HG03521 (cell line): ENCODE measurements at regions not wholly inside any gene's neighbourhood (a gene's known extent, or its start where the extent isn't known, plus 50 kb on each side); places are given as distances from the start of the nearest gene placed in this dataset.
"Not testable (repeated sequence)": the region's sequence is repeated elsewhere in the genome, so short reads cannot be mapped to it uniquely, and the experiment has no call there.

Source experiments
- ATAC-seq: cut with Tn5 transposase; IDR thresholded peaks from one replicate; pipeline ENCODE4 v1.9.1; 2021; ENCODE audit warnings: mild to moderate bottlenecking, moderate library complexity; ENCODE audit not compliant: unreplicated experiment

DNA sequence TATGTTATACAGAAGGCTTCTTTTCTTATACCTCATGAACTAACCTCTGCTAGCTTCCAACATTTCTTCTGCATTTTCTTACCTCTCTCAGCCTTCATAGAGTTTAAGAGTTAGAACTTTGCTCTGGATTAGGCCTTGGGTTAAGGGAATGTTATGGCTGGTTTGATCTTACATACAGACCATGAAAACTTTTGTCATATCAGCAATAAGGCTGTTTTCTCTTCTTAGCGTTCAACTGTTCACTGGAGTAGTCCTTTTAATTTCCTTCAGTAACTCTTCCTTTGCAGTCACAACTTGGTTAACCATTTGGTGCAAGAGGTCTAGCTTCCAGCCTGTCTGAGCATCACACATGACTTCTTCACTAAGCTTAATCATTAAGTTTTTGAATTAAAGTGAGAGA lies 329.0 kb upstream of the CCNG1 start:
- no peak for ATAC-seq

DNA sequence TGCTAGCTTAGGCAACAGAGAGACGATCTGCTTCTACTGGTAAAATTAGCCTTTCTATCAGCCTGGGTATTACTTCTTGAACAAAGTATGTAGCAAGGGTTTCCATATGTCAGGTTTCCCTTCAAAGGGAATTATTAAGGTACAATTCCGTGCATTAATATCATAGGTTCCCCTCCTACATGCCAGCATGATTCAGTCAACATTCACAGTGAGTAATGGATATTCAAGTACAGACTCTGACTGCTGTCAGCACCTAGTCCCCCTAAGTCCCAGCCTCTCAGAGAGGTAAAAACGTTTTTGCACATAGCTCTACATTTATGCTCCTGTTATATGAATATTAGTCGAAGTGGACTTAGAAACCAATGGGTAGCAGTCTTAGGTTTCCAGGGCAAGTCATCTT lies 322.4 kb upstream of the CCNG1 start:
- ATAC-seq: no peak

DNA sequence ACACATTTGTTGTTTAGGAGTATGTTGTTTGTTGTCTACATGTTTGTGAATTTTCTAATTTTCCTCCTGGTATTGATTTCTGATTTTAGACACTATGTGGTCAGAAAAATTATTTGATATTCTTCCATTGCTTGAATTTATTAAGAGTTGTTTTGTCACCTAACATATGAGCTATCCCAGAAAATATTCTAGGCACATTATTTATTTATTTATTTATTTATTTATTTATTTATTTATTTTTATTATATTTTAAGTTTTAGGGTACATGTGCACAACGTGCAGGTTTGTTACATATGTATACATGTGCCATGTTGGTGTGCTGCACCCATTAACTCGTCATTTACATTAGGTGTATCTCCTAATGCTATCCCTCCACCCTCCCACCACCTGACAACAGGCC lies 320.8 kb upstream of the CCNG1 start:
- ATAC-seq: not testable (repeated sequence)

DNA sequence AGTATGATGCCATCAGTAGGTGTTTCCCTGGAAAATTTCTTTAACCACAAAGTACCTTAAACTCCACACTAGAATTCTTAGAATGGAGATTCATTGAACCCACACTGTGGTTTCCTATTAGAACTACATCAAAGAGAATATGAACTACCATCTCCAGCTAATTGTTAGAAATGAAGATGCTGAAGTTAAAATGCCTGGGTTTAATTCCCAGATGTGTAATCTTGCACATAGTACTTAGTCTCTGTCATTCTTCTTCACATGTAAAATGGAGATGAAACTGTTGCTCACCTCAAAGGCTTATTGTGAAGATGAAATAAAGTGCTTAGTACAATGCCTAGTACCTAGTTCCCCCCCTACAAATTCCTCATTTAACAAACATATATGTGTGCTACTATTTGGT lies 303.3 kb upstream of the CCNG1 start:
- no peak for ATAC-seq

DNA sequence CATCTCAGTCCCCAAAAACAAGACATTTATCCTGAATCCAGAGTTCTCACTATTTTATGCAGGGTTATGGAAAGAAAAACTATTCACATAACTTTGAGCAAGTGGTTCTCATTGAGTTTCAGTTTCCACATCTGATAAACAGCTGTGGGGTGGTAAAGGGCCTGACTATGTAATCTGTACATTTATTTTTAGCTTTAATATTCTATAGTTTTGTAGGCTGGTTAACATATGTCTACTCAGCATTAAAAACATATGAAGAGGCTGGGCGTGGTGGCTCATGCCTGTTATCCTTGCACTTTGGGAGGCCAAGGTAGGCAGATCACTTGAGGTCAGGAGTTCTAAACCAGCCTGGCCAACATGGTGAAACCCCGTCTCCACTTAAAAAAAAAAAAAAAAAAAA lies 301.5 kb upstream of the CCNG1 start:
- no peak for ATAC-seq

DNA sequence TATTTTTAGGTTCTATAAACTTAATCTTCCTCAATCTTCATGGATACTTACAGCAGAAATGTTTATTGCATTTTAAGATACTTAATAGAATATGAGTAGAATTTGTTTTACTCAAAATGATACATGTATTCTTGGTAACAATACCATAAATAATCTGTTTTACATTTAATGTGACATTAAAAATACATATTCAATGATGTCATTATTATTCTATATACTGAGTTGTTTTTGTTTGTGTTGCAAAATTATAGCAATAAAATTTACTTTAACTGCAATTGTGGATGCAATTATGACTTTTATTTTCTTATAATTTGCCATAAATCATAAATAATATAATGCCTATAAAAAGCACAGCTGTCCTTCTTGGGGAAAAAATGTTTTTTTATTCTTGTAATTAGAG lies 275.9 kb upstream of the CCNG1 start:
- ATAC-seq: no peak

DNA sequence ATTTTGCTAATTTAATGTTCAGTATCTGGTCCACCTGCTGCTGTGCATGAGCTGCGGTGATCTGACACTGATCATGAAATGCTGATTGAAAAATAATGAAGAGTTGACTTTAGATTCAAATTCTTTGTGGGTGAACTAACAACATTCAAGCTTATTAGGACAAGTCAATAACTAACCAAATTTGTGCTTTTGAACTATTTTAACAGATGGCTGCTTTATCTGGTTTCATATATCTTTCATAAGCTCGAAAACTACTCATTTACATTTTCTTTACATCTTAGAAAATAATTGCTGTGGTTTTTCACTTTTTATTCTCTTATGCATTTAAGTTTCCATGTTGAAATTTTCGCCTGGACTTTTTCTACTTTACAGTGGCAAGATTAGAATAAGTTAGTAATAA lies 274.8 kb upstream of the CCNG1 start:
- ATAC-seq: no peak

DNA sequence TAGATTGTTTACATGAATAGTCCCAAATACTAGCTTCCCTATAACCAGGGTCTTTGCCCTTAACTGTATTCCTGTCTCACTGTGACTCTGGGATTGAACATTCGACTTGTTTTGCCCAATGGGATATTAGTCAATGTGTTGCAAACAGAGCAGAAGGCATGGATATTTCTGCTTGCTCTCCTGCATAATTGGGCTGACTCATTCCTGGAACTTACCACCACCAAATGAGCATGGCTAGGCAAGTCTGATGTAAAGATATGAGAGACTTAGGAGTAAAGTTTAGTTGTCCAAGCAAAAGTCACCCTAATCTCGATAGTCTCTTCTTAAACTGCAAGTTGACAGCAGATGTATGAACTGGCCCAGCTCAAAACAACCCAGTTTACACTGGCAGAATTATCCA lies 273.5 kb upstream of the CCNG1 start:
- ATAC-seq: no peak

DNA sequence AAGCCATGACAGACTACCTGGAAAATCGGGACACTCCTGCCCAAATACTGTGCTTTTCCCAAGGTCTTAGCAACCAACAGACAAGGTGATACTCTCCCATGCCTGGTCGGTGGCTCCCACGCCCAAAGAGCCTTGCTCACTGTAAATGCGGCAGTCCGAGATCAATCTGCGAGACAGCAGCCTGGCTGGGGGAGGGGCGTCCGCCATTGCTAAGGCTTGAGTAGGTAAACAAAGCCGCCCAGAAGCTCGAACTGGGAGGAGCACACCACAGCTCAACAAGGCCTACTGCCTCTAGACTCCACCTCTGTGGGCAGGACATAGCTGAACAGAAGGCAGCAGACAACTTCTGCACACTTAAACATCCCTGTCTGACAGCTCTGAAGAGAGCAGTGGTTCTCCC lies 272.1 kb upstream of the CCNG1 start:
- ATAC-seq: no peak

DNA sequence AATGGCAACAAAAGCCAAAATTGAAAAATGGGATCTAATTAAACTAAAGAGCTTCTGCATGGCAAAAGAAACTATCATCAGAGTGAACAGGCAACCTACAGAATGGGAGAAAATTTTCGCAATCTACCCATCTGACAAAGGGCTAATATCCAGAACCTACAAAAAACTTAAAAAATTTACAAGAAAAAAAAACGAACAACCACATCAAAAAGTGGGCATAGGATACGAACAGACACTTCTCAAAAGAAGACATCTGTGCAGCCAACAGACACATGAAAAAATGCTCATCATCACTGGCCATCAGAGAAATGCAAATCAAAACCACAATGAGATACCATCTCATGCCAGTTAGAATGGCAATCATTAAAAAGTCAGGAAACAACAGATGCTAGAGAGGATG lies 267.2 kb upstream of the CCNG1 start:
- ATAC-seq: not testable (repeated sequence)

DNA sequence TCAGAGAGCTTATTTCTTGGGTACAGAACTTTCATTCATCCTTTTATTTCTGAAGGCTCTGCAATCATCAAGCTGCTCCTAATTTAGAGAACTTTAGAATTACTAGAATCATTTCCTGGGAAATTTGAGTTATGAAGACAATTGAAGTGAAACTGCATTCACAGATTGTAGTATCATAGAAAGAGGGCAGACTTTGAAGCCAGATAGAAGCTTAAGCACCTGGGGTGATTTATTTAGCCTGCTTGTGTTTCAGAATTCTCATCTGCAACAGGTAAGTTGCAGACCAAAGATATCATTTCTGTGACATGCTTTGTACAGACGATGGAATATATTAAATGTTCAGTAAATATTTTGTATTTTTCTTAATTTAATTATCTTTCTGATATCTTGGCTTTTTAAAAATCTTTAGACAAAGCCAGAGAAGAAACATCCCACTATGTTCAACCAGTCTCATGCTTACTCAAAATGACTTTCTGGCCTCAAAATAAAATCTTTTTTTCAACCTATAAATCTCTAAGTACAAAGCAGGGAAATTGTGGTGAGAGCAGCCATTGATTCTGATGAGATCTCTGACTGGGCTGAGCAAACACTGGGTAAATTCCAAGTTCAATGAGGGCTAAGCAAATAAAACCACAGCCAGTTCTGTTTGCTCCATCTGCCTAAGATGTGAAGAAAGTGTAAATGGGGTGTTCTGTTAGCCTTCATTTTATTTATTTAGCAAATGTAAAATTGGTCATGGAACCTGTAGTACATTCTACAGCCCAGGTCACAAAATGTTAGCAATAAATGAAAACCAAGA lies 264.7 kb upstream of the CCNG1 start:
- no peak for ATAC-seq

DNA sequence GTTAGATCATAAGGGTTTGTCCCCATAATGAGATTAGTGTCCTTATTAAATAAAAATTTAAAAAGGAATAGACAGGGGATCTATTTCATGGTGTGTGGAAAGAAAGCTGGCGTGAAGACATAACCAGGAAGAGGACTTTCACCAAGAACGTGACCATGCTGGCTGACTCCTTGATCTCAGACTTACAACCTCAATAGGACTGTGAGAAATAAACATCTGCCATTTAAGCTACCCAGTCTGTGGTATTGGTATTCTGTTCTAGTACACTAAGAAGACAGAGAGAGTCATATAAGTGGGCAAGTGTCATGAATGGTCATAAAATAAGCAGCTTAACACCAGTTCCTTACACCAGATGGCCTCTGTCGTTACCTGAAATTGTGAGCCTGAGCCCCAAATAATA lies 259.4 kb upstream of the CCNG1 start:
- ATAC-seq: no peak

DNA sequence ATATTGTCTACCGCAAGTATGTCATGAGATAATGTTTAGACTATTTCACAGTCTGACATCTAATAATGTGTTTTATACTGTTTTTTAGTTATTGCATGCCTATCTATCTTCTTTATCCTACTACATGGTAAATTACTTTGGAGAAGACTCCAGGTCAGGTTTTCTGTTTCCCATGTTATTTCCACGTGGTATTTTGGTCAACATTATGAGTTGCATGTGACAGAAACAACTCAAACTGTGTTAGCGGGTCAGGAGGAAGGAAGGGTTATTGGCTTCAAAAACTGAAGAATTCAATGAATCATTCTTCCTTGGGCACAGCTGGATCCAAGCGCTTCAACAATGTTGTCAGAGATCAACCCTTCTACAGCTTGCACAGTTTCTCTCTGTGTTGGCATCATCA lies 252.1 kb upstream of the CCNG1 start:
- ATAC-seq: no peak

DNA sequence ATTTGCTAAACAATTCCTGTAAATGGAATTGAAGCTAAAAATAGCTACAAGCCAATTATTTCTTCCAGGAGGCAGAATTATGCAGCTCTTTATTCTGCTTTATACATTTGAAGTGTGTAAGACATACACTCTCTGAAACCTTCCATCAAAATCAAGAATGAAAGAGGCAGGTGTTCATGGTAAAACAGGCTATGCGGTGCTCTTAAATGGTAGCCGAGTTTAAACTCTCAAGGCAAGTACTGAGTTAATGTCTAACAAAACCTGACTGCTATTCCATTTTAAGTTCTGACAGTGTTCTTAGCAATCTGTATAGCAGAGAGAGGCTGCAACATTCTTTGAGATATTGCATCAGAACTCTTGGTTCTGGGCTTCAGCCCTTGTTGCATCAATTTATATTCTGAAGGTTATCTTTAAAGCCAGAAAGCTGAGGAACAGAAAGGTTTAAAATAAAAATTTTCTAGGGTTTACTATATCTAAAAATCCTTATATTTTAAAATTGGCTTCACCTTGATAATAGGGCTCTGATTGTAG lies 248.3 kb upstream of the CCNG1 start:
- no peak for ATAC-seq

DNA sequence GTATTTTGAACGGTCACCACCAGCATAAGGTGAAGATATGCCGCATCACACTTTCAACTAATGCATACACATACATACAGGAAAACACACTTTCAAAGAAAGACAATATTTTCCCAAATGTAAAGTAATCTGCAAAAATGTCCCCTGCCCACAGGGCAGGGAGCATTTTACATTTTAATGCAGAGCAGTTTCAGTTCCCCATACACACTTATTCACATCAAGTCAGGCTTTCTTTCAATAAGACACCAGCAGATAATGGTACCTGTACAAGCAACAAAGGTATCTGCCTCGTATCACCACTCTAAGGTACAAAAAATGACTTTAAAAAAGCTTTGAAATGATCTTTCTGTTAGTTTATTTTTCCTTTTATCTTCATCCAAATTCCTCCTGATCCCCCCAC lies 247.1 kb upstream of the CCNG1 start:
- no peak for ATAC-seq

DNA sequence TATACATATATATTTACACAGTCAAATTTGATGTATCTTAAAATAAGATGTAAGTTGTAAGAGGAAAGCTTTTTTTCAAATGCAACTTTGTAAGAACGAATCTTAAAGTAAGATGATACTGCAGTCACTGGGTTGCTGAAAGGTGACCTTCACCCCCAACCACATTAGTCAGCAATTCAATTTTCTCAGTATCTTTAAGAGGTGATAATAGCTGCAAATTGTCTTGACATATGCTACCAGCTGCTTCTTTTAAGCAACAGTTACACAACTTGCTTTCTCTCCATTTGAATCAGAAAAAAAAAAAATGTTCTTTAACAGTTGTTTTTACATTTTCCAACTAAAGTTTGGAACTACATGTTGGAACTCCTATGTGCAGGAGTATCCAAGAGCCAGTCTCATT lies 246.6 kb upstream of the CCNG1 start:
- ATAC-seq: no peak

DNA sequence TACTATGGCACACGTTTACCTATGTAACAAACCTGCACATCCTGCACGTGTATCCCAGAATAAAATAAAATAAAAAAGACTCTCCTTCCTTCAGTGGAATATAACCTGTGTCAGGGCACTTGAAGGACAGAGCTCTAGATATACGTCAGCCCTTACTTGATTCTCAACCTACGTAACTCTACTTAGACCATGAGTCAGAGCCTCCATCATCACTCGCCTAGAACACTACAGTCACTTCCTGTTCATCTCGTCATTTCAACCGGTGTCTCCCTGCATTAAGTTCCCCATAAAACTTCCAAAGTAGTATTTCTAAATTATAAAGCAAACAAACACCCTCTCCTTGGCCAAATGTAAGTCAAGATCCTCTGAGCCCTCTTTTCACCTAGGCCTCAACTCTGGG lies 243.5 kb upstream of the CCNG1 start:
- ATAC-seq: no peak

DNA sequence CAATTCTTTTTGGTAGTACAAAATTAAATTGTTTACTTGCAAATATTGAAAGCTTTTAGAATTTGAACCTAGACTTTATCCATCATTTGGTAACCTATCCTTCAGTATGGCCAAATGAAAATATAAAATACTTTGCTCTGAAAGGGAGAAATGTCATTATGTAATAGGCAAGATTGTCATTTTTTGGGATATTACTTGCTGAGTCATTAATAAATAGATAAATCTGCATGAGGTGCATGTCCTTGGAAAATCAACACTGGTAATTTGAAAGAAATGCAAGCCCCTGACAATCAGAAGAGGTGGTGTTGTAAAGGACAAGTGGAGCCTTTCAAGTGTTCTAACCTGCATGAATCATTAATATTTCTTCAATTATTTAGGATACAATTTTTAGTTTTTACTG lies 231.8 kb upstream of the CCNG1 start:
- ATAC-seq: no peak

DNA sequence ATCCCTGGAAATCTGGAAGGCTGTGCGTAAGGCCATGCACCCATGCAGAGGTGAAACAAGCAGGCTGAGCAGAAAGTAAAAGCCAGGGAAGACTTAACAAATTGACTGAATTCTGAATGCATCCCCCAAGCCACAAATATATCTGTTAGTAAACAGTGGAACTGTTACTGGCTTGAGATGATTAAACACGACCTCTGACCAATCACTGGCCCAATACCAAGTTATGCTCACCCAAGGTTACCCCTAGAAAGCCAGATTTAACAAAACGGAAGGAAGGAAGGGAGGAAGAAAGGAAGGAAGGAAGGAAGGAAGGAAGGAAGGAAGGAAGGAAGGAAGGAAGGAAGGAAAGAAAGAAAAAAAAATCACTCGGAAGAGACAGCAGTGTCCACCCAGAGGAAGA lies 215.8 kb upstream of the CCNG1 start:
- no peak for ATAC-seq

DNA sequence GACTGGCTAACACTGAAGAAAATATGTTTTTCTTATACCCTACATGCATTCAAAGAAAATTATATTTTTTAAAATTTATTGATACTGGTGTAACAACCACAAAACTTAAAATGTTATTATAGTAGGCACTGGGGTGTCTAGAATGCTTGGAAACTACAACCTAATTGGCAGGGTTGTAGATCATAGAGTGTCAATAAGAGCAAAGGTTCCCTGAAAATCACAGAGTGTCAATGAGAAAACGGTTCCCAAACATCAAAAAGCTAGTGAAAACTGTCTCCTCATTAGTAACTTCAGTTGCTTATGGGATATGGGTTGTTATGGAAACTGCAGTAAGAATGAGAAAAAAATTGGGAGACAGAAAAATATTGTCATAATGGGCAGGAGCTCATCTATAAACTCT lies 214.4 kb upstream of the CCNG1 start:
- ATAC-seq: no peak

DNA sequence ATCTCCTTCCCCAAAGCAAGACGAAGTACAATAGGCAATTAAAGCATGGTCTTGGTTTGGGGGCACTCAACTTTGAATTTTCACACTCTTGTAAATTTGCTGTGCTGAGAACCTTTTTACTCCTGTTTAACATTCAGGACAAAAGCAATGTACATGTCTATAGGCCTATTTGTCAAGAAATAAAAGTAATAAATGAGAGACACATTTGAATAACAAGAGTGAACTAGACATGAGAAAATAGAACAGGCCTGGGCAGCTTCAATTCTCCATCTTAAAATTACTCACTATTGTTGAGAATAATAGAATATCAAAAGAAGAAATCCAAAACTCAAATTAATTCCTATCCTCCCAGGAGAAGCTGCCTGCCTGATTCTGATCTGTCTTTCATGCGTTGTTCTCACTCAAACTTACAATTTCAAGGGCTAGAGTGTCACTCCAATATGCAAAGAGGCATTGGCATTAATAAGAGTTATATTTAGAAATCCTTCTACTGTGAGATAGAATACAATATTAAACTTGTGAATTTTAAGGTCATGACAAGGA lies 192.9 kb upstream of the CCNG1 start:
- ATAC-seq: no peak

DNA sequence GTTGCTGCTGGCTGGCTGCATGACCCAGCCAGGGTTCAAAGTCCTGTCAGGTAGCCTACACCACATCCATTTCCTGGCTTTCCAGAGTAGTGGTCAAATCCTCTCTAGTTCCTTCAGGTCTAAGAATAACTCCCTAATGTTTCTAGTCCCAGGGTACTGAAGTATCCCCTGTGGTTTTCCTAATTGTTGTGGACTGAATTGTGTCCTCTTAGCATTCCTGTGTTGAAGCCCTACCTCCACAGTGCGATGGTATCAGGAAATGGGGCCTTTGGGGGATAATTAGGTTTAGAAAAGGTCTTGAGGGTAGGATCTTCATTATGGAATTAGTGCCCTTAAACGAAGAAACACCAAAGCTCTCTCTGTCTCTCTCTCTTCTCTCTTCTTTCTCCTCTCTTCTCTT lies 191.8 kb upstream of the CCNG1 start:
- ATAC-seq: no peak

DNA sequence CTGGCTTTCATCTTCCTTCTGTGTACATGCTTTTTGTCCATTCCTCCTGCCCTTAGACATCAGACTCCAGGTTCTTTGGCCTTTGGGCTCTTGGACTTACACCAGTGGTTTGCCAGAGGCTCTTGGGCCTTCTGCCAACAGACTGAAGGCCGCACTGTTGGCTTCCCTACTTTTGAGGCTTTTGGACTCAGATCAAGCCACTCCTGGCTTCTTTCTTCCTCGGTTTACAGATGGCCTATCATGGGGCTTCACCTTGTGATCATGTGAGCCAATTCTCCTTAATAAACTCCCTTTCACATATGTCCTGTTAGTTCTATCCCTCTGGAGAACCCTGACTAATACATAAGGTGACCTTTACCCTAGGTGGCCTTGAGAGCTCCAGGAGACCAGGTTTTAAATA lies 189.1 kb upstream of the CCNG1 start:
- no peak for ATAC-seq
